IMR-90 (cell line): ENCODE measurements at regions not wholly inside any gene's neighbourhood (a gene's known extent, or its start where the extent isn't known, plus 50 kb on each side); places are given as distances from the start of the nearest gene placed in this dataset.

ENCODE experiments used
- ATAC-seq: fragments of 200-7000 bp; cut with Tn5 transposase; 2 replicates; pipeline ENCODE4 v1.9.1; 2020; ENCODE audit warnings: low read depth, mild to moderate bottlenecking, moderate library complexity
- BruUV-seq: library from RNA; stranded (reverse); fragments of 400-500 nt; replicated peaks from 2 replicates; lab custom pipeline; 2021; lab: Mats Ljungman, UMichigan
- CTCF ChIA-PET: fragments of 300-600 bp; formaldehyde crosslinking; extraction: SDS; loops from one replicate; lab custom pipeline; 2021; ENCODE audit warnings: antibody characterized with exemption; lab: Yijun Ruan, JAX
- POLR2A ChIA-PET: fragments of 300-600 bp; sonication (Branson Sonifier 250); formaldehyde crosslinking; loops from one replicate; lab custom pipeline; 2022; ENCODE audit warnings: antibody characterized with exemption; ENCODE audit not compliant: unreplicated experiment; lab: Charles Lee
- DNase-seq: peaks from one replicate; pipeline ENCODE4 v3.0.0; 2013
- H2AFZ ChIP-seq: replicated peaks from 2 replicates; pipeline ENCODE3; 2013; ENCODE audit warnings: low read length, mild to moderate bottlenecking; ENCODE audit not compliant: poor library complexity
- H2AK5ac ChIP-seq: 2 replicates; pipeline ENCODE4 v1.6.1; 2013; ENCODE audit warnings: low read depth, low read length, inconsistent platforms
- H2AK9ac ChIP-seq: replicated peaks from 2 replicates; pipeline ENCODE3; 2013; ENCODE audit warnings: mild to moderate bottlenecking, low read depth, low read length, moderate library complexity; ENCODE audit not compliant: poor library complexity
- H2BK120ac ChIP-seq: 2 replicates; pipeline ENCODE4 v1.6.1; 2013; ENCODE audit warnings: low read depth, low read length, inconsistent platforms
- H2BK15ac ChIP-seq: 3 replicates; pipeline ENCODE4 v1.6.1; 2013; ENCODE audit warnings: low read depth, low read length, inconsistent platforms
- H2BK20ac ChIP-seq: 2 replicates; pipeline ENCODE4 v1.6.1; 2013; ENCODE audit warnings: low read depth, mild to moderate bottlenecking, inconsistent platforms, low read length, moderate library complexity
- H2BK5ac ChIP-seq: 2 replicates; pipeline ENCODE4 v1.6.1; 2013; ENCODE audit warnings: mild to moderate bottlenecking, low read depth, low read length, inconsistent platforms; ENCODE audit not compliant: poor library complexity, severe bottlenecking
- H3K14ac ChIP-seq: replicated peaks from 2 replicates; pipeline ENCODE4 v1.6.1; 2013; ENCODE audit warnings: low read depth, low read length, inconsistent platforms
- H3K18ac ChIP-seq: 2 replicates; pipeline ENCODE4 v1.6.1; 2013; ENCODE audit warnings: low read depth, low read length, control low read depth
- H3K23ac ChIP-seq: 2 replicates; pipeline ENCODE4 v1.6.1; 2013; ENCODE audit warnings: low read depth, low read length, inconsistent platforms
- H3K27ac ChIP-seq: 2 replicates; pipeline ENCODE4 v1.5.1; 2013; ENCODE audit warnings: mild to moderate bottlenecking, control low read depth, low read length; ENCODE audit not compliant: insufficient read depth
- H3K27me3 ChIP-seq: 2 replicates; pipeline ENCODE4 v1.6.1; 2013; ENCODE audit warnings: low read length; ENCODE audit not compliant: control insufficient read depth, insufficient read depth
- H3K36me3 ChIP-seq: 2 replicates; pipeline ENCODE4 v1.6.1; 2013; ENCODE audit warnings: low read length, mixed read lengths; ENCODE audit not compliant: control insufficient read depth, insufficient read depth
- H3K4ac ChIP-seq: 2 replicates; pipeline ENCODE4 v1.6.1; 2013; ENCODE audit warnings: low read depth, low read length, inconsistent platforms
- H3K4me1 ChIP-seq: 2 replicates; pipeline ENCODE4 v1.6.1; 2013; ENCODE audit warnings: low read length, mixed read lengths; ENCODE audit not compliant: control insufficient read depth, insufficient read depth
- H3K4me2 ChIP-seq: 2 replicates; pipeline ENCODE4 v1.6.1; 2013; ENCODE audit warnings: low read depth, mild to moderate bottlenecking, control low read depth, low read length, moderate library complexity
- H3K4me3 ChIP-seq: 2 replicates; pipeline ENCODE4 v1.5.1; 2013; ENCODE audit warnings: low read depth, mild to moderate bottlenecking, control low read depth, low read length, moderate library complexity; ENCODE audit not compliant: insufficient read depth
- H3K56ac ChIP-seq: 2 replicates; pipeline ENCODE4 v1.6.1; 2013; ENCODE audit warnings: low read length, inconsistent platforms; ENCODE audit not compliant: insufficient read depth; ENCODE audit errors: extremely low read depth
- H3K79me1 ChIP-seq, 2 experiments: 2 replicates each; pipeline ENCODE4 v1.6.1; 2013; ENCODE audit warnings: low read length in 2 of 2, inconsistent platforms in 1 of 2, low read depth in 1 of 2
- H3K9ac ChIP-seq: 2 replicates; pipeline ENCODE4 v1.6.1; 2013; ENCODE audit warnings: low read depth, low read length, control low read depth
- H3K9me1 ChIP-seq: 2 replicates; pipeline ENCODE4 v1.6.1; 2013; ENCODE audit warnings: low read length, inconsistent platforms; ENCODE audit not compliant: insufficient read depth
- H3K9me3 ChIP-seq: 2 replicates; pipeline ENCODE4 v1.6.1; 2013; ENCODE audit warnings: low read length; ENCODE audit not compliant: control insufficient read depth, insufficient read depth
- H4K20me1 ChIP-seq: 2 replicates; pipeline ENCODE4 v1.6.1; 2013; ENCODE audit warnings: low read length, inconsistent platforms; ENCODE audit not compliant: insufficient read depth
- H4K5ac ChIP-seq: 2 replicates; pipeline ENCODE4 v1.6.1; 2013; ENCODE audit warnings: mild to moderate bottlenecking, low read depth, low read length, control low read depth
- H4K8ac ChIP-seq, 2 experiments: 2 replicates each; pipeline ENCODE4 v1.6.1; 2013; ENCODE audit warnings: low read depth in 2 of 2, low read length in 2 of 2, control low read depth in 1 of 2, inconsistent platforms in 1 of 2
- H4K91ac ChIP-seq: 2 replicates; pipeline ENCODE4 v1.6.1; 2013; ENCODE audit warnings: low read depth, low read length, inconsistent platforms; ENCODE audit not compliant: insufficient read depth
- BHLHE40 ChIP-seq: fragments of 150-350 bp; IDR thresholded peaks from 2 replicates; pipeline ENCODE4 v1.6.1; 2016; ENCODE audit warnings: mild to moderate bottlenecking, low read depth, low read length
- CEBPB ChIP-seq: IDR thresholded peaks from 2 replicates; pipeline ENCODE4 v1.6.1; 2012; ENCODE audit warnings: low read depth, low read length, improper control_type of control experiment
- CHD1 ChIP-seq: IDR thresholded peaks from 2 replicates; pipeline ENCODE4 v1.6.1; 2012; ENCODE audit warnings: low read depth, low read length, improper control_type of control experiment
- FOS ChIP-seq: fragments of 150-350 bp; IDR thresholded peaks from 2 replicates; pipeline ENCODE4 v1.6.1; 2016; ENCODE audit warnings: low read depth, low read length
- MAFK ChIP-seq: IDR thresholded peaks from 2 replicates; pipeline ENCODE4 v1.6.1; 2012; ENCODE audit warnings: low read depth, low read length, improper control_type of control experiment
- MAZ ChIP-seq: IDR thresholded peaks from 2 replicates; pipeline ENCODE4 v1.6.1; 2012; ENCODE audit warnings: low read depth, mild to moderate bottlenecking, low read length, improper control_type of control experiment, moderate library complexity, borderline replicate concordance
- MXI1 ChIP-seq: IDR thresholded peaks from 2 replicates; pipeline ENCODE4 v1.6.1; 2012; ENCODE audit warnings: low read depth, mild to moderate bottlenecking, low read length, moderate library complexity, borderline replicate concordance
- NFE2L2 ChIP-seq: fragments of 150-350 bp; IDR thresholded peaks from 2 replicates; pipeline ENCODE4 v1.6.1; 2016; ENCODE audit warnings: low read depth, mild to moderate bottlenecking, low read length
- POLR2A ChIP-seq: IDR thresholded peaks from 2 replicates; pipeline ENCODE4 v1.6.1; 2012; ENCODE audit warnings: mild to moderate bottlenecking, low read depth, low read length
- RAD21 ChIP-seq: IDR thresholded peaks from 2 replicates; pipeline ENCODE4 v1.6.1; 2012; ENCODE audit warnings: low read length, improper control_type of control experiment
- RCOR1 ChIP-seq: IDR thresholded peaks from 2 replicates; pipeline ENCODE4 v1.6.1; 2012; ENCODE audit warnings: mild to moderate bottlenecking, low read length, improper control_type of control experiment; ENCODE audit not compliant: insufficient replicate concordance
- RFX5 ChIP-seq: IDR thresholded peaks from 2 replicates; pipeline ENCODE4 v1.8.0; 2012; ENCODE audit warnings: low read depth, mild to moderate bottlenecking, low read length, moderate library complexity
- SMC3 ChIP-seq: fragments of 150-350 bp; IDR thresholded peaks from 2 replicates; pipeline ENCODE4 v1.6.1; 2016; ENCODE audit warnings: low read depth, mild to moderate bottlenecking, antibody characterized with exemption, low read length, moderate library complexity
- WGBS, 2 experiments: methylation state at CpG; one replicate each; pipeline versions ENCODE4 v1.1.5 to v1.1.7; 2013; ENCODE audit warnings: missing lambda C conversion rate in 2 of 2; ENCODE audit not compliant: insufficient read length in 1 of 2; ENCODE audit errors: extremely low coverage in 2 of 2; 5-methylcytosine and 5-hydroxymethylcytosine counted together
- dilution Hi-C: fragments of 300-500 bp; cut with HindIII; formaldehyde crosslinking; loops from one replicate; pipeline ENCODE4 v1.14.3; 2018; ENCODE audit warnings: low sequenced_read_pairs; ENCODE audit not compliant: unreplicated experiment
- in situ Hi-C: fragments of 300-500 bp; cut with MboI; formaldehyde crosslinking; loops from 3 replicates; pipeline ENCODE4 v1.14.3; 2019; ENCODE audit warnings: low sequenced_read_pairs, inconsistent platforms, mixed read lengths
- intact Hi-C: fragments of 100-400 bp; cut with micrococcal nuclease; formaldehyde crosslinking; loops from 2 replicates; pipeline ENCODE4 v1.10.0; 2022
- TF ChIP-seq, protein P1 (sequence below): fragments of 150-350 bp; IDR thresholded peaks from 2 replicates; pipeline ENCODE4 v1.6.1; 2016; ENCODE audit warnings: low read depth, mild to moderate bottlenecking, low read length, moderate library complexity, borderline replicate concordance
- TF ChIP-seq, protein P2 (sequence below): conservative IDR thresholded peaks from 2 replicates; pipeline ENCODE4 v1.5.1; 2012; ENCODE audit warnings: mild to moderate bottlenecking, low read depth, low read length, improper control_type of control experiment
- TF ChIP-seq, protein P3 (sequence below): fragments of 150-350 bp; IDR thresholded peaks from 2 replicates; pipeline ENCODE4 v1.6.1; 2017; ENCODE audit warnings: mild to moderate bottlenecking, antibody characterized with exemption, low read length, low read depth

DNA sequence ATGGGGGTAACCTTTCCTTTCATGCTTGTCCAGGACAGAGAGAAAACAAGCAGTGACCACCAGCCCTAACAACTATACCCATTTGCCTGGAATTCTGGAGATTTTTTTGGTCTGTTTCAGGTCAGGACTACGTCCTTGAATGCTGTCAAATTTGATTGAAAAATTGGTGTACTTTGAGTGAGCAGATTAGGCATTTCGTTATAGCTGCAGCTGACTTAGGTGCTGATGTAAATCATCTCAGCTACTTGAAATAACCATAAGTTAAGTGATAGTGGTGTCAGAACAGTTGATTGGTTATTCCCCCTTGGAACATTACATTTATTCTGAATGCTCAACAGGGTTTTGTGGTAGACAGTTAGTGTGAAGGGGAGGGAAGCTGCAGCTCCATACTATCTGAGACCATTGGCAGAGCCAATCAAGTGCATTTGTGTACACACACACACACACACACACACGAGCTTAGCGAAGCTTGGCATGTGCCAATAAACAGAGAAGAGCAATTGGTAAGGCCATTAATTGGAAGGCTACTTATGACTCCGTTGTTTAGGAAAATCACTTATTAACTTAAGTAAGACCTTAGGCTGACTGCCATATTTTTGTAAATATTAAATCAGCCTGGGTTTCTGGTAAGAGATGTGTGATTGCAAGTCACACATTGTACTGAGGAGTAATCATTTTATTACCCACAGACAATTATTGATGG, 447.8 kb downstream of the MFSD1 start:
- Histone ChIP-seq H4K91ac (no peak overlapping the region), H3K56ac (no peak overlapping the region), H3K4ac (no peak overlapping the region), H3K9me1 (no peaks in the 10 kb centered on the region), H3K27ac (no peak overlapping the region), H3K9me3 (no peaks in the 10 kb centered on the region), H3K4me3 (no peak overlapping the region), H4K5ac (no peak overlapping the region), H3K18ac (no peak overlapping the region), H2AFZ (no peak overlapping the region), H2BK20ac (no peak overlapping the region), H3K23ac (no peak overlapping the region), H3K14ac (no peak overlapping the region), H4K8ac (no peak overlapping the region), H2AK5ac (no peak overlapping the region), H2BK120ac (no peak overlapping the region), H4K20me1 (no peaks in the 10 kb centered on the region), H3K4me2 (no peak overlapping the region), H3K4me1 (no peaks in the 10 kb centered on the region), H2BK5ac (no peak overlapping the region), H2BK15ac (no peak overlapping the region), H3K9ac (no peak overlapping the region), H3K27me3 (no peaks in the 10 kb centered on the region; the same call in 1 of the 2 replicates), H3K36me3 (no peaks in the 10 kb centered on the region), H2AK9ac (no peak overlapping the region), H3K79me1 (no peaks in the 10 kb centered on the region)
- intact Hi-C loops: loop anchor here (10.0 kb wide), 1 partner anchor 585 kb away; no protein-coding TSS in a partner anchor
- in situ Hi-C loops: loop anchor here (25.0 kb wide), 2 partner anchors 612 to 763 kb away; partner anchors contain the start of gene GFM1
- TF ChIP-seq POLR2A: no peak
- no peak for TF ChIP-seq CEBPB
- TF ChIP-seq, protein P1, sequence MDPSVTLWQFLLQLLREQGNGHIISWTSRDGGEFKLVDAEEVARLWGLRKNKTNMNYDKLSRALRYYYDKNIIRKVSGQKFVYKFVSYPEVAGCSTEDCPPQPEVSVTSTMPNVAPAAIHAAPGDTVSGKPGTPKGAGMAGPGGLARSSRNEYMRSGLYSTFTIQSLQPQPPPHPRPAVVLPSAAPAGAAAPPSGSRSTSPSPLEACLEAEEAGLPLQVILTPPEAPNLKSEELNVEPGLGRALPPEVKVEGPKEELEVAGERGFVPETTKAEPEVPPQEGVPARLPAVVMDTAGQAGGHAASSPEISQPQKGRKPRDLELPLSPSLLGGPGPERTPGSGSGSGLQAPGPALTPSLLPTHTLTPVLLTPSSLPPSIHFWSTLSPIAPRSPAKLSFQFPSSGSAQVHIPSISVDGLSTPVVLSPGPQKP: no peak
- no peak for TF ChIP-seq RCOR1
- TF ChIP-seq, protein P2, sequence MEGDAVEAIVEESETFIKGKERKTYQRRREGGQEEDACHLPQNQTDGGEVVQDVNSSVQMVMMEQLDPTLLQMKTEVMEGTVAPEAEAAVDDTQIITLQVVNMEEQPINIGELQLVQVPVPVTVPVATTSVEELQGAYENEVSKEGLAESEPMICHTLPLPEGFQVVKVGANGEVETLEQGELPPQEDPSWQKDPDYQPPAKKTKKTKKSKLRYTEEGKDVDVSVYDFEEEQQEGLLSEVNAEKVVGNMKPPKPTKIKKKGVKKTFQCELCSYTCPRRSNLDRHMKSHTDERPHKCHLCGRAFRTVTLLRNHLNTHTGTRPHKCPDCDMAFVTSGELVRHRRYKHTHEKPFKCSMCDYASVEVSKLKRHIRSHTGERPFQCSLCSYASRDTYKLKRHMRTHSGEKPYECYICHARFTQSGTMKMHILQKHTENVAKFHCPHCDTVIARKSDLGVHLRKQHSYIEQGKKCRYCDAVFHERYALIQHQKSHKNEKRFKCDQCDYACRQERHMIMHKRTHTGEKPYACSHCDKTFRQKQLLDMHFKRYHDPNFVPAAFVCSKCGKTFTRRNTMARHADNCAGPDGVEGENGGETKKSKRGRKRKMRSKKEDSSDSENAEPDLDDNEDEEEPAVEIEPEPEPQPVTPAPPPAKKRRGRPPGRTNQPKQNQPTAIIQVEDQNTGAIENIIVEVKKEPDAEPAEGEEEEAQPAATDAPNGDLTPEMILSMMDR: no peak
- TF ChIP-seq MXI1: no peak
- TF ChIP-seq SMC3: no peak
- no peak for TF ChIP-seq MAZ
- no peak for TF ChIP-seq CHD1
- no peak for TF ChIP-seq MAFK
- TF ChIP-seq NFE2L2: no peak
- no peak for TF ChIP-seq RAD21
- TF ChIP-seq, protein P3, sequence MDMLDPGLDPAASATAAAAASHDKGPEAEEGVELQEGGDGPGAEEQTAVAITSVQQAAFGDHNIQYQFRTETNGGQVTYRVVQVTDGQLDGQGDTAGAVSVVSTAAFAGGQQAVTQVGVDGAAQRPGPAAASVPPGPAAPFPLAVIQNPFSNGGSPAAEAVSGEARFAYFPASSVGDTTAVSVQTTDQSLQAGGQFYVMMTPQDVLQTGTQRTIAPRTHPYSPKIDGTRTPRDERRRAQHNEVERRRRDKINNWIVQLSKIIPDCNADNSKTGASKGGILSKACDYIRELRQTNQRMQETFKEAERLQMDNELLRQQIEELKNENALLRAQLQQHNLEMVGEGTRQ: no peak
- no peak for TF ChIP-seq RFX5
- TF ChIP-seq BHLHE40: no peak
- no peak for TF ChIP-seq FOS
- no CpG with 5 or more reads among the region's 5 CpGs for WGBS, 2 experiments
- ATAC-seq (no peak), DNase-seq (no peak)
- CTCF ChIA-PET: interaction anchor here (0.9 kb wide), 1 partner anchor 332 kb away, joined by 3 read pairs; no protein-coding TSS in a partner anchor
- POLR2A ChIA-PET: no interaction called here
- no TSS peak for BruUV-seq
- dilution Hi-C loops: no loop called here
